T-cell (primary cell): ENCODE measurements at regions not wholly inside any gene's neighbourhood (a gene's known extent, or its start where the extent isn't known, plus 50 kb on each side); places are given as distances from the start of the nearest gene placed in this dataset.
"Not testable (repeated sequence)": the region's sequence is repeated elsewhere in the genome, so short reads cannot be mapped to it uniquely, and the experiment has no call there.

Experiments
- ATAC-seq, 4 experiments: fragments of 200-7000 bp in 3 of 4; fragments of 150-1000 bp in 1 of 4; cut with Tn5 transposase; replicated peaks in 1 of 4; 1 replicate in 3 of 4; 2 replicates in 1 of 4; pipeline ENCODE4 v1.10.0; 2021; ENCODE audit warnings: moderate library complexity in 3 of 4, mild to moderate bottlenecking in 2 of 4, moderate number of reproducible peaks in 1 of 4
- CTCF ChIA-PET, 2 donors: fragments of 300-600 bp; sonication (Branson Sonifier 250); formaldehyde crosslinking; loops; one replicate each; lab custom pipeline; 2022; ENCODE audit warnings: antibody characterized with exemption in 2 of 2; lab: Charles Lee
- POLR2A ChIA-PET, 2 donors: fragments of 300-600 bp; sonication (Branson Sonifier 250); formaldehyde crosslinking; loops; one replicate each; lab custom pipeline; 2022; ENCODE audit warnings: antibody characterized with exemption in 2 of 2; lab: Charles Lee
- DNase-seq, 35 experiments: peaks; one replicate each; pipeline versions ENCODE4 v3.0.0 to v3.0.0-alpha.2; 2013 to 2023
- H3K27ac ChIP-seq: one replicate; pipeline ENCODE4 v1.5.1; 2013; ENCODE audit warnings: low read length
- H3K27me3 ChIP-seq, 2 experiments: replicated peaks in 1 of 2; 1 replicate in 1 of 2; 2 replicates in 1 of 2; pipeline versions ENCODE4 v1.6.1 to v1.7.0; 2013; ENCODE audit warnings: low read length in 1 of 2, mixed read lengths in 1 of 2; ENCODE audit not compliant: control insufficient read depth in 2 of 2, insufficient read depth in 2 of 2; ENCODE audit errors: extremely low read depth in 1 of 2
- H3K36me3 ChIP-seq, 2 donors: 1 replicate in 1 of 2; 2 replicates in 1 of 2; pipeline versions ENCODE4 v1.6.1 to v1.7.0; 2013; ENCODE audit warnings: low read length in 1 of 2; ENCODE audit not compliant: control insufficient read depth in 2 of 2, insufficient read depth in 1 of 2; ENCODE audit errors: extremely low read depth in 1 of 2
- H3K4me1 ChIP-seq, 2 experiments: 1 replicate in 1 of 2; 2 replicates in 1 of 2; pipeline versions ENCODE4 v1.6.1 to v1.7.0; 2013; ENCODE audit warnings: low read length in 2 of 2, mixed read lengths in 1 of 2; ENCODE audit not compliant: insufficient read depth in 2 of 2, control insufficient read depth in 1 of 2; ENCODE audit errors: extremely low read depth in 1 of 2
- H3K4me3 ChIP-seq, 2 donors: 1 replicate in 1 of 2; 2 replicates in 1 of 2; pipeline versions ENCODE4 v1.5.1 to v1.7.0; 2013; ENCODE audit warnings: mild to moderate bottlenecking in 2 of 2, low read length in 1 of 2, moderate library complexity in 1 of 2; ENCODE audit not compliant: control insufficient read depth in 1 of 2; ENCODE audit errors: extremely low read depth in 1 of 2
- H3K9me3 ChIP-seq: 2 replicates; pipeline ENCODE4 v1.7.0; 2013
- H3K27ac Mint-ChIP-seq, 2 donors: one replicate each; pipeline ENCODE4 v1.8.0; 2020 to 2021; ENCODE audit warnings: mild to moderate bottlenecking in 2 of 2, mixed read lengths in 2 of 2
- H3K27me3 Mint-ChIP-seq, 2 donors: one replicate each; pipeline ENCODE4 v1.8.0; 2021 to 2022; ENCODE audit warnings: mixed read lengths in 2 of 2
- H3K36me3 Mint-ChIP-seq: one replicate; pipeline ENCODE4 v1.8.0; 2021; ENCODE audit warnings: mixed read lengths
- H3K4me1 Mint-ChIP-seq, 3 donors: one replicate each; pipeline ENCODE4 v1.8.0; 2020 to 2022; ENCODE audit warnings: mixed read lengths in 3 of 3, mild to moderate bottlenecking in 1 of 3
- H3K4me3 Mint-ChIP-seq, 3 donors: one replicate each; pipeline ENCODE4 v1.8.0; 2020 to 2022; ENCODE audit warnings: mild to moderate bottlenecking in 3 of 3, mixed read lengths in 3 of 3, moderate library complexity in 3 of 3
- H3K9me3 Mint-ChIP-seq, 3 donors: one replicate each; pipeline ENCODE4 v1.8.0; 2020 to 2022; ENCODE audit warnings: mixed read lengths in 3 of 3
- WGBS: methylation state at CpG from one replicate; pipeline ENCODE4 v1.1.5; 2013; ENCODE audit warnings: missing lambda C conversion rate; ENCODE audit not compliant: insufficient coverage; 5-methylcytosine and 5-hydroxymethylcytosine counted together

GRCh38 chr15:87737460-87737859 lies 519.1 kb downstream of the NTRK3 start:
- H3K4me1 ChIP-seq, H3K27ac ChIP-seq, H3K4me3 ChIP-seq, H3K36me3 Mint-ChIP-seq, H3K9me3 ChIP-seq, H3K9me3 Mint-ChIP-seq, ATAC-seq, H3K36me3 ChIP-seq, H3K27ac Mint-ChIP-seq, H3K27me3 Mint-ChIP-seq, DNase-seq, CTCF ChIA-PET, H3K27me3 ChIP-seq: not testable (repeated sequence)
- POLR2A ChIA-PET = interaction anchor here in 1 of 2 donors (0.7 kb wide), 1 partner anchor 685 kb away, joined by 3 read pairs; no protein-coding TSS in a partner anchor
- Mint-ChIP-seq H3K4me1 (peaks cover 12 to 17% (median 16%) of the 10 kb centered on the region in 3 donors), H3K4me3 (peak overlapping the region in 1 of 3 donors; percentile 27)
- no CpG with 5 or more reads among the region's 4 CpGs for WGBS

- ChIA-PET CTCF (no interaction called here), POLR2A (no interaction called here)
- peak overlapping the region; percentile 40 to 55 for H3K27ac Mint-ChIP-seq
- peak in 4 of 35 experiments; percentile 5 to 11 (median 8) for DNase-seq
- Histone ChIP-seq H3K36me3 (no peaks in the 10 kb centered on the region), H3K4me3 (no peak overlapping the region), H3K4me1 (peaks cover 0 to 5% of the 10 kb centered on the region in 2 experiments), H3K9me3 (no peaks in the 10 kb centered on the region), H3K27ac (no peak overlapping the region), H3K27me3 (no peaks in the 10 kb centered on the region)
- H3K9me3 Mint-ChIP-seq = peaks cover 0 to 4% (median 4%) of the 10 kb centered on the region in 3 donors
- ATAC-seq = peak; percentile 48 to 74 (median 68)
- WGBS = 38% methylated on average over 2 of the region's 4 CpGs
- H3K4me1 Mint-ChIP-seq = peaks cover 12 to 17% (median 16%) of the 10 kb centered on the region in 3 donors
- peaks cover 3 to 5% of the 10 kb centered on the region in 2 donors for H3K27me3 Mint-ChIP-seq
- H3K36me3 Mint-ChIP-seq = no peaks in the 10 kb centered on the region
- peak overlapping the region in 2 of 3 donors; percentile 10 to 27 for H3K4me3 Mint-ChIP-seq
Observed at GRCh38 chr15:87736891-87737389, 519.6 kb downstream of the NTRK3 start.

- peaks cover 12 to 17% (median 16%) of the 10 kb centered on the region in 3 donors for H3K4me1 Mint-ChIP-seq
- H3K27ac Mint-ChIP-seq = no peak overlapping the region
- H3K4me3 ChIP-seq = no peak overlapping the region
- H3K36me3 ChIP-seq = no peaks in the 10 kb centered on the region
- ChIA-PET CTCF (no interaction called here), POLR2A (no interaction called here)
- peak overlapping the region in 1 of 3 donors; percentile 27 for H3K4me3 Mint-ChIP-seq
- DNase-seq (no peak), ATAC-seq (no peak)
- H3K4me1 ChIP-seq = peaks cover 0 to 5% of the 10 kb centered on the region in 2 experiments
- no peaks in the 10 kb centered on the region for H3K36me3 Mint-ChIP-seq
- H3K9me3 ChIP-seq = no peaks in the 10 kb centered on the region
- peaks cover 0 to 4% (median 4%) of the 10 kb centered on the region in 3 donors for H3K9me3 Mint-ChIP-seq
- no peak overlapping the region for H3K27ac ChIP-seq
- H3K27me3 ChIP-seq = no peaks in the 10 kb centered on the region
- peaks cover 3 to 5% of the 10 kb centered on the region in 2 donors for H3K27me3 Mint-ChIP-seq
- WGBS = no CpG with 5 or more reads among the region's 3 CpGs
Observed at GRCh38 chr15:87736401-87736800, 520.1 kb downstream of the NTRK3 start.

GRCh38 chr15:87735522-87735921 lies 521.0 kb downstream of the NTRK3 start:
- Mint-ChIP-seq H3K27me3 (peaks cover 3 to 5% of the 10 kb centered on the region in 2 donors), H3K36me3 (no peaks in the 10 kb centered on the region), H3K4me3 (no peak overlapping the region), H3K27ac (no peak overlapping the region), H3K4me1 (peaks cover 12 to 17% (median 16%) of the 10 kb centered on the region in 3 donors), H3K9me3 (peaks cover 0 to 4% (median 4%) of the 10 kb centered on the region in 3 donors)
- H3K4me1 ChIP-seq = peaks cover 0 to 5% of the 10 kb centered on the region in 2 experiments
- H3K27me3 ChIP-seq = no peaks in the 10 kb centered on the region
- no peaks in the 10 kb centered on the region for H3K36me3 ChIP-seq
- H3K9me3 ChIP-seq = no peaks in the 10 kb centered on the region
- POLR2A ChIA-PET = no interaction called here
- no peak for ATAC-seq
- H3K4me3 ChIP-seq = no peak overlapping the region
- no peak overlapping the region for H3K27ac ChIP-seq
- CTCF ChIA-PET = no interaction called here
- DNase-seq = no peak
- 83% methylated on average over 6 of the region's 8 CpGs for WGBS

GRCh38 chr15:87734571-87735373 lies 521.8 kb downstream of the NTRK3 start:
- H3K27ac ChIP-seq = no peak overlapping the region
- ATAC-seq = no peak
- no peak for DNase-seq
- no peaks in the 10 kb centered on the region for H3K27me3 ChIP-seq
- H3K4me1 ChIP-seq = peaks cover 0 to 5% of the 10 kb centered on the region in 2 experiments
- Mint-ChIP-seq H3K4me1 (peaks cover 12 to 17% (median 16%) of the 10 kb centered on the region in 3 donors), H3K27ac (no peak overlapping the region), H3K27me3 (peaks cover 3 to 5% of the 10 kb centered on the region in 2 donors), H3K9me3 (peaks cover 0 to 4% (median 4%) of the 10 kb centered on the region in 3 donors), H3K4me3 (no peak overlapping the region), H3K36me3 (no peaks in the 10 kb centered on the region)
- CTCF ChIA-PET = no interaction called here
- 67% methylated on average over 3 of the region's 11 CpGs for WGBS
- POLR2A ChIA-PET = no interaction called here
- H3K36me3 ChIP-seq = no peaks in the 10 kb centered on the region
- H3K4me3 ChIP-seq = no peak overlapping the region
- no peaks in the 10 kb centered on the region for H3K9me3 ChIP-seq

- CTCF ChIA-PET = no interaction called here
- Histone ChIP-seq H3K4me3 (no peak overlapping the region), H3K27ac (no peak overlapping the region), H3K27me3 (no peaks in the 10 kb centered on the region), H3K4me1 (peaks cover 0 to 5% of the 10 kb centered on the region in 2 experiments), H3K36me3 (no peaks in the 10 kb centered on the region), H3K9me3 (no peaks in the 10 kb centered on the region)
- ATAC-seq (no peak), DNase-seq (no peak)
- 81% methylated on average over 4 of the region's 5 CpGs for WGBS
- H3K4me3 Mint-ChIP-seq = no peak overlapping the region
- POLR2A ChIA-PET = no interaction called here
- H3K4me1 Mint-ChIP-seq = peaks cover 12 to 17% (median 16%) of the 10 kb centered on the region in 3 donors
- peaks cover 3 to 5% of the 10 kb centered on the region in 2 donors for H3K27me3 Mint-ChIP-seq
- H3K9me3 Mint-ChIP-seq = peaks cover 0 to 4% (median 4%) of the 10 kb centered on the region in 3 donors
- no peaks in the 10 kb centered on the region for H3K36me3 Mint-ChIP-seq
- H3K27ac Mint-ChIP-seq = no peak overlapping the region
Observed at GRCh38 chr15:87733977-87734376, 522.6 kb downstream of the NTRK3 start.
